ENCODE measurements at regions not wholly inside any gene's neighbourhood (a gene's known extent, or its start where the extent isn't known, plus 50 kb on each side); places are given as distances from the start of the nearest gene placed in this dataset.

DNA sequence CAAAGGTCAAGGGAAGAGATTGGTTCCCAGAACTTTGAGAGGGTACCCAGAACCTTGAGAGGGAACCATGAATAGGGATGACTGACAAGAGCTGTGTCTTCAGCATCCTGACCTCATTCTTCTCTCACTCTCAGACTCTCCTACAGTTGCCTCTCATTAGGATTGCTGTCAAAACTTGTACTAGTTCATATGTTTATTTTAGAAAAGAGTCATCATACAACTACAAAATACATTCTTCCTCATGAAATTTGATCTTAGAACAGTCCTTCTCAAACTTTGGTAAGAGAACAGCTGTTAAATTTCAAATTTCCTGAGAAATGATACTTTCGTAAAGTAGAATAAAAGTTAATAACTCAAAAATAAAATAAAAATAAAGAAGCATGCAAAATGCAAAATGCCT lies 161.4 kb upstream of the ZRANB2 start:
- TF ChIP-seq, protein P1, sequence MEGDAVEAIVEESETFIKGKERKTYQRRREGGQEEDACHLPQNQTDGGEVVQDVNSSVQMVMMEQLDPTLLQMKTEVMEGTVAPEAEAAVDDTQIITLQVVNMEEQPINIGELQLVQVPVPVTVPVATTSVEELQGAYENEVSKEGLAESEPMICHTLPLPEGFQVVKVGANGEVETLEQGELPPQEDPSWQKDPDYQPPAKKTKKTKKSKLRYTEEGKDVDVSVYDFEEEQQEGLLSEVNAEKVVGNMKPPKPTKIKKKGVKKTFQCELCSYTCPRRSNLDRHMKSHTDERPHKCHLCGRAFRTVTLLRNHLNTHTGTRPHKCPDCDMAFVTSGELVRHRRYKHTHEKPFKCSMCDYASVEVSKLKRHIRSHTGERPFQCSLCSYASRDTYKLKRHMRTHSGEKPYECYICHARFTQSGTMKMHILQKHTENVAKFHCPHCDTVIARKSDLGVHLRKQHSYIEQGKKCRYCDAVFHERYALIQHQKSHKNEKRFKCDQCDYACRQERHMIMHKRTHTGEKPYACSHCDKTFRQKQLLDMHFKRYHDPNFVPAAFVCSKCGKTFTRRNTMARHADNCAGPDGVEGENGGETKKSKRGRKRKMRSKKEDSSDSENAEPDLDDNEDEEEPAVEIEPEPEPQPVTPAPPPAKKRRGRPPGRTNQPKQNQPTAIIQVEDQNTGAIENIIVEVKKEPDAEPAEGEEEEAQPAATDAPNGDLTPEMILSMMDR (conservative IDR thresholded peaks at IDR 0.05; ENCODE audit: low read depth, low read length), result no peak
- no peak for TF ChIP-seq EZH2 (IDR thresholded peaks at IDR 0.05; ENCODE audit: borderline replicate concordance, low read depth, low read length, poor library complexity, severe bottlenecking)

Measured in A673 (cell line).